ENCODE measurements at regions not wholly inside any gene's neighbourhood (a gene's known extent, or its start where the extent isn't known, plus 50 kb on each side); places are given as distances from the start of the nearest gene placed in this dataset.

GRCh38 chr5:174281855-174282254 lies 236.3 kb downstream of the NSG2 start:
- TF ChIP-seq CTCF (IDR thresholded peaks at IDR 0.05): no peak

- TF ChIP-seq CTCF (IDR thresholded peaks at IDR 0.05): no peak
These were observed 236.9 kb downstream of the NSG2 start for GRCh38 chr5:174282391-174282790.

GRCh38 chr5:174283211-174284005 lies 237.9 kb downstream of the NSG2 start:
- no peak for TF ChIP-seq CTCF (IDR thresholded peaks at IDR 0.05)

- no peak for TF ChIP-seq CTCF (IDR thresholded peaks at IDR 0.05)
These were observed 239.4 kb downstream of the NSG2 start for GRCh38 chr5:174284873-174285272.

- TF ChIP-seq CTCF (IDR thresholded peaks at IDR 0.05): no peak
These were observed 242.3 kb downstream of the NSG2 start for GRCh38 chr5:174287761-174288160.

- no peak for TF ChIP-seq CTCF (IDR thresholded peaks at IDR 0.05)
These were observed 242.9 kb downstream of the NSG2 start for GRCh38 chr5:174288439-174288838.

- no peak for TF ChIP-seq CTCF (IDR thresholded peaks at IDR 0.05)
These were observed 245.7 kb downstream of the NSG2 start for GRCh38 chr5:174291162-174291561.

- TF ChIP-seq CTCF (IDR thresholded peaks at IDR 0.05): no peak
These were observed 246.8 kb downstream of the NSG2 start for GRCh38 chr5:174292348-174292747.

All from LNCAP (cell line).